Astrocyte (in vitro differentiated cells and primary cell): ENCODE measurements at regions not wholly inside any gene's neighbourhood (a gene's known extent, or its start where the extent isn't known, plus 50 kb on each side); places are given as distances from the start of the nearest gene placed in this dataset.

ENCODE experiments used
- DNase-seq: peaks from one replicate; pipeline ENCODE4 v3.0.0-alpha.2; 2010; ENCODE audit warnings: low read depth
- FAIRE-seq: peaks from 2 replicates; lab custom pipeline; 2011; peaks lifted over from hg19 to GRCh38; lab: Jason Lieb, UNC
- H2AFZ ChIP-seq: 2 replicates; pipeline ENCODE4 v1.6.0; 2012; ENCODE audit warnings: low read depth, low read length, inconsistent platforms
- H3K27ac ChIP-seq: 2 replicates; pipeline ENCODE4 v1.5.1; 2011; ENCODE audit warnings: low read depth, low read length, inconsistent platforms
- H3K27me3 ChIP-seq: 2 replicates; pipeline ENCODE4 v1.6.0; 2011; ENCODE audit warnings: low read length, inconsistent platforms; ENCODE audit not compliant: insufficient read depth
- H3K36me3 ChIP-seq: 2 replicates; pipeline ENCODE4 v1.5.1; 2011; ENCODE audit warnings: low read length, inconsistent platforms; ENCODE audit not compliant: insufficient read depth
- H3K4me1 ChIP-seq: 2 replicates; pipeline ENCODE4 v1.5.1; 2011; ENCODE audit warnings: low read length, inconsistent platforms; ENCODE audit not compliant: insufficient read depth
- H3K4me2 ChIP-seq: 2 replicates; pipeline ENCODE4 v1.6.0; 2012; ENCODE audit warnings: low read length, inconsistent platforms
- H3K4me3 ChIP-seq: 2 replicates; pipeline ENCODE4 v1.5.1; 2011; ENCODE audit warnings: low read depth, mild to moderate bottlenecking, low read length, inconsistent platforms; ENCODE audit not compliant: insufficient read depth
- H3K79me2 ChIP-seq: 2 replicates; pipeline ENCODE4 v1.6.0; 2012; ENCODE audit warnings: mild to moderate bottlenecking, low read length, inconsistent platforms; ENCODE audit not compliant: insufficient read depth
- H3K9ac ChIP-seq: 2 replicates; pipeline ENCODE4 v1.6.0; 2012; ENCODE audit warnings: mild to moderate bottlenecking, low read length, inconsistent platforms
- H3K9me3 ChIP-seq: 2 replicates; pipeline ENCODE4 v1.5.1; 2012; ENCODE audit warnings: low read depth, mild to moderate bottlenecking, low read length, inconsistent platforms; ENCODE audit not compliant: insufficient read depth
- H4K20me1 ChIP-seq: 2 replicates; pipeline ENCODE4 v1.6.0; 2012; ENCODE audit warnings: low read length, inconsistent platforms; ENCODE audit not compliant: insufficient read depth
- H3K27ac Mint-ChIP-seq: one replicate; pipeline ENCODE4 v1.8.0; 2021; ENCODE audit warnings: mild to moderate bottlenecking, mixed read lengths; ENCODE audit not compliant: unreplicated experiment
- H3K27me3 Mint-ChIP-seq: one replicate; pipeline ENCODE4 v1.8.0; 2021; ENCODE audit warnings: low read depth, mixed read lengths; ENCODE audit not compliant: unreplicated experiment
- H3K36me3 Mint-ChIP-seq: one replicate; pipeline ENCODE4 v1.8.0; 2021; ENCODE audit warnings: low read depth, mixed read lengths; ENCODE audit not compliant: unreplicated experiment
- H3K4me1 Mint-ChIP-seq: one replicate; pipeline ENCODE4 v1.8.0; 2021; ENCODE audit warnings: low read depth, mixed read lengths; ENCODE audit not compliant: unreplicated experiment
- H3K4me3 Mint-ChIP-seq: one replicate; pipeline ENCODE4 v1.8.0; 2021; ENCODE audit warnings: mild to moderate bottlenecking, moderate library complexity, mixed read lengths; ENCODE audit not compliant: unreplicated experiment
- H3K9me3 Mint-ChIP-seq: one replicate; pipeline ENCODE4 v1.8.0; 2021; ENCODE audit warnings: mild to moderate bottlenecking, mixed read lengths; ENCODE audit not compliant: unreplicated experiment
- EZH2 ChIP-seq: IDR thresholded peaks from 2 replicates; pipeline ENCODE4 v1.6.1; 2012; ENCODE audit warnings: mild to moderate bottlenecking, low read length, inconsistent platforms; ENCODE audit not compliant: insufficient read depth
- TF ChIP-seq, protein P1 (sequence below): IDR thresholded peaks from 2 replicates; pipeline ENCODE4 v1.5.1; 2011; ENCODE audit warnings: low read depth, mild to moderate bottlenecking, inconsistent platforms, low read length, moderate library complexity; ENCODE audit not compliant: insufficient read depth

GRCh38 chr1:106584107-106584506 is 472.4 kb upstream of the PRMT6 start:
- no peaks in the 10 kb centered on the region for H3K9me3 Mint-ChIP-seq
- peak overlapping the region; percentile 43 for H3K4me2 ChIP-seq
- no peaks in the 10 kb centered on the region for H3K4me1 Mint-ChIP-seq
- no peak for TF ChIP-seq EZH2
- TF ChIP-seq, protein P1, sequence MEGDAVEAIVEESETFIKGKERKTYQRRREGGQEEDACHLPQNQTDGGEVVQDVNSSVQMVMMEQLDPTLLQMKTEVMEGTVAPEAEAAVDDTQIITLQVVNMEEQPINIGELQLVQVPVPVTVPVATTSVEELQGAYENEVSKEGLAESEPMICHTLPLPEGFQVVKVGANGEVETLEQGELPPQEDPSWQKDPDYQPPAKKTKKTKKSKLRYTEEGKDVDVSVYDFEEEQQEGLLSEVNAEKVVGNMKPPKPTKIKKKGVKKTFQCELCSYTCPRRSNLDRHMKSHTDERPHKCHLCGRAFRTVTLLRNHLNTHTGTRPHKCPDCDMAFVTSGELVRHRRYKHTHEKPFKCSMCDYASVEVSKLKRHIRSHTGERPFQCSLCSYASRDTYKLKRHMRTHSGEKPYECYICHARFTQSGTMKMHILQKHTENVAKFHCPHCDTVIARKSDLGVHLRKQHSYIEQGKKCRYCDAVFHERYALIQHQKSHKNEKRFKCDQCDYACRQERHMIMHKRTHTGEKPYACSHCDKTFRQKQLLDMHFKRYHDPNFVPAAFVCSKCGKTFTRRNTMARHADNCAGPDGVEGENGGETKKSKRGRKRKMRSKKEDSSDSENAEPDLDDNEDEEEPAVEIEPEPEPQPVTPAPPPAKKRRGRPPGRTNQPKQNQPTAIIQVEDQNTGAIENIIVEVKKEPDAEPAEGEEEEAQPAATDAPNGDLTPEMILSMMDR = no peak
- H3K27ac ChIP-seq = no peak overlapping the region
- H3K27me3 ChIP-seq = no peaks in the 10 kb centered on the region
- peaks cover 4% of the 10 kb centered on the region for H3K4me1 ChIP-seq
- H3K36me3 Mint-ChIP-seq = no peaks in the 10 kb centered on the region
- H3K9me3 ChIP-seq = no peaks in the 10 kb centered on the region
- FAIRE-seq (no peak), DNase-seq (peak; percentile 50)
- H4K20me1 ChIP-seq = no peaks in the 10 kb centered on the region
- H3K27me3 Mint-ChIP-seq = no peaks in the 10 kb centered on the region
- H3K36me3 ChIP-seq = no peaks in the 10 kb centered on the region
- H3K9ac ChIP-seq = no peak overlapping the region
- no peak overlapping the region for H3K27ac Mint-ChIP-seq
- H3K4me3 Mint-ChIP-seq = no peak overlapping the region
- H3K4me3 ChIP-seq = no peak overlapping the region
- H3K79me2 ChIP-seq = no peaks in the 10 kb centered on the region
- H2AFZ ChIP-seq = no peak overlapping the region

DNA sequence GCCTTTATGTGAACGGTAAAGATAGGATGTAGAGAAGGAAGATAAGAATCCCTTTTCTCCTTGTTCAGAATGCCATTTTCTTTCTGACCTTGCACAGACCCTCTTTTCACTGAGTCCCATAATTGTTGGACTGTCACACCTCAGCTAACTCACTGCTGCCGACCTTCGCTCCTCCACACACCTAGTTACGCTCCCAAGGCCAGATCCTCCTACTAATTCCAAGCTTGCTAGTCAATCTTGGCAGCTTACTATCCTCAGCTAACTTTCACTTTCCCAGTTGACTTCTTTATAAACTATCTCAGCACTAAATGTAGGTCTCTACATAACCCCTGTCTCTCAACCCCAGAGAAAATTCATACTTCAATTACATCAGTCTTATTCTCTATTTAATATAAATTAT is 471.8 kb upstream of the PRMT6 start:
- TF ChIP-seq, protein P1 = no peak
- no peak for TF ChIP-seq EZH2
- Histone ChIP-seq H3K4me3 (no peak overlapping the region), H3K79me2 (no peaks in the 10 kb centered on the region), H3K9me3 (no peaks in the 10 kb centered on the region), H3K4me1 (peaks cover 4% of the 10 kb centered on the region), H3K9ac (no peak overlapping the region), H3K4me2 (no peak overlapping the region), H3K27me3 (no peaks in the 10 kb centered on the region), H2AFZ (no peak overlapping the region), H3K36me3 (no peaks in the 10 kb centered on the region), H4K20me1 (no peaks in the 10 kb centered on the region), H3K27ac (no peak overlapping the region)
- Mint-ChIP-seq H3K27ac (no peak overlapping the region), H3K9me3 (no peaks in the 10 kb centered on the region), H3K36me3 (no peaks in the 10 kb centered on the region), H3K4me1 (no peaks in the 10 kb centered on the region), H3K27me3 (no peaks in the 10 kb centered on the region), H3K4me3 (no peak overlapping the region)
- FAIRE-seq = no peak
- DNase-seq = no peak

DNA sequence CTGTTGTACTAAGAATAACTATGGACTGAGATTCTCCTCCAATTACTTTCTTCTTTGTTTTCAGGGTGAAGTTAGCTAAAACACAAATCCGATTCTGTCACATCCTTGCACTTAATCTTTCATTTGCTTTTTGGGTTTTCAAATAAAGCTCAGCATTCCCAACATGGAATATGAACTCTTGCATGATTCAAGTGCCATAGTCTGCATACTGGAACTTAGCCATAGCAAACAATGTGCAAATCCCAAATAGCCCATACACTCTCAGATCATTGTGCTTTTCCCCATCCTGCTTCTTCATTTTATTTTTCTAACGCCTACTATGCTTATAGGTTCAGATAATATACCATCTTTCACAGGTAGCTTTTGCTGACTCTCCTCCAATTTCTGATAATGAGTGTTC is 455.8 kb upstream of the PRMT6 start:
- H4K20me1 ChIP-seq = no peaks in the 10 kb centered on the region
- DNase-seq (no peak), FAIRE-seq (no peak)
- H3K79me2 ChIP-seq = no peaks in the 10 kb centered on the region
- H2AFZ ChIP-seq = no peak overlapping the region
- H3K9ac ChIP-seq = no peak overlapping the region
- no peak overlapping the region for H3K27ac ChIP-seq
- Mint-ChIP-seq H3K27ac (no peak overlapping the region), H3K27me3 (no peaks in the 10 kb centered on the region), H3K4me3 (no peak overlapping the region), H3K36me3 (no peaks in the 10 kb centered on the region), H3K4me1 (no peaks in the 10 kb centered on the region), H3K9me3 (peaks cover 2% of the 10 kb centered on the region)
- TF ChIP-seq, protein P1 = no peak
- TF ChIP-seq EZH2 = no peak
- H3K4me1 ChIP-seq = no peaks in the 10 kb centered on the region
- H3K27me3 ChIP-seq = no peaks in the 10 kb centered on the region
- H3K36me3 ChIP-seq = no peaks in the 10 kb centered on the region
- H3K9me3 ChIP-seq = no peaks in the 10 kb centered on the region
- no peak overlapping the region for H3K4me2 ChIP-seq
- H3K4me3 ChIP-seq = no peak overlapping the region
